Esophagus squamous epithelium (tissue), 4 donors: ENCODE measurements at regions not wholly inside any gene's neighbourhood (a gene's known extent, or its start where the extent isn't known, plus 50 kb on each side); places are given as distances from the start of the nearest gene placed in this dataset.
"Not testable (repeated sequence)": the region's sequence is repeated elsewhere in the genome, so short reads cannot be mapped to it uniquely, and the experiment has no call there.

Experiments
- CTCF ChIP-seq, 6 experiments: fragments of 450-650 bp in 4 of 6; fragments of 200-600 bp in 2 of 6; sonication (generic) in 2 of 6; IDR thresholded peaks; one replicate each; pipeline ENCODE4 v1.5.1; 2016 to 2019; ENCODE audit warnings: antibody characterized with exemption in 6 of 6, mild to moderate bottlenecking in 4 of 6, moderate library complexity in 4 of 6
- POLR2A ChIP-seq, 4 donors: fragments of 450-650 bp; IDR thresholded peaks; one replicate each; pipeline ENCODE4 v1.6.1; 2017; ENCODE audit warnings: antibody characterized with exemption in 4 of 4, mild to moderate bottlenecking in 4 of 4, moderate library complexity in 3 of 4

- not testable (repeated sequence) for TF ChIP-seq POLR2A, CTCF (IDR thresholded peaks at IDR 0.05)
Observed at GRCh38 chr14:98223710-98224109, 1048.3 kb downstream of the BCL11B start.
